ENCODE measurements at regions not wholly inside any gene's neighbourhood (a gene's known extent, or its start where the extent isn't known, plus 50 kb on each side); places are given as distances from the start of the nearest gene placed in this dataset.

GRCh38 chr3:157759311-157759710 lies 256.1 kb upstream of the VEPH1 start:
- TF ChIP-seq, protein P1, sequence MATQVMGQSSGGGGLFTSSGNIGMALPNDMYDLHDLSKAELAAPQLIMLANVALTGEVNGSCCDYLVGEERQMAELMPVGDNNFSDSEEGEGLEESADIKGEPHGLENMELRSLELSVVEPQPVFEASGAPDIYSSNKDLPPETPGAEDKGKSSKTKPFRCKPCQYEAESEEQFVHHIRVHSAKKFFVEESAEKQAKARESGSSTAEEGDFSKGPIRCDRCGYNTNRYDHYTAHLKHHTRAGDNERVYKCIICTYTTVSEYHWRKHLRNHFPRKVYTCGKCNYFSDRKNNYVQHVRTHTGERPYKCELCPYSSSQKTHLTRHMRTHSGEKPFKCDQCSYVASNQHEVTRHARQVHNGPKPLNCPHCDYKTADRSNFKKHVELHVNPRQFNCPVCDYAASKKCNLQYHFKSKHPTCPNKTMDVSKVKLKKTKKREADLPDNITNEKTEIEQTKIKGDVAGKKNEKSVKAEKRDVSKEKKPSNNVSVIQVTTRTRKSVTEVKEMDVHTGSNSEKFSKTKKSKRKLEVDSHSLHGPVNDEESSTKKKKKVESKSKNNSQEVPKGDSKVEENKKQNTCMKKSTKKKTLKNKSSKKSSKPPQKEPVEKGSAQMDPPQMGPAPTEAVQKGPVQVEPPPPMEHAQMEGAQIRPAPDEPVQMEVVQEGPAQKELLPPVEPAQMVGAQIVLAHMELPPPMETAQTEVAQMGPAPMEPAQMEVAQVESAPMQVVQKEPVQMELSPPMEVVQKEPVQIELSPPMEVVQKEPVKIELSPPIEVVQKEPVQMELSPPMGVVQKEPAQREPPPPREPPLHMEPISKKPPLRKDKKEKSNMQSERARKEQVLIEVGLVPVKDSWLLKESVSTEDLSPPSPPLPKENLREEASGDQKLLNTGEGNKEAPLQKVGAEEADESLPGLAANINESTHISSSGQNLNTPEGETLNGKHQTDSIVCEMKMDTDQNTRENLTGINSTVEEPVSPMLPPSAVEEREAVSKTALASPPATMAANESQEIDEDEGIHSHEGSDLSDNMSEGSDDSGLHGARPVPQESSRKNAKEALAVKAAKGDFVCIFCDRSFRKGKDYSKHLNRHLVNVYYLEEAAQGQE (IDR thresholded peaks at IDR 0.05; ENCODE audit: insufficient read depth in 1 of 2, low read depth in 2 of 2, low read length in 2 of 2) = no peak
- no peak for TF ChIP-seq TAF1 (IDR thresholded peaks at IDR 0.05; ENCODE audit: borderline replicate concordance, insufficient read depth, low read length)
- TF ChIP-seq POLR2AphosphoS5 (IDR thresholded peaks at IDR 0.05; ENCODE audit: low read depth, low read length) = no peak
